ENCODE measurements at regions not wholly inside any gene's neighbourhood (a gene's known extent, or its start where the extent isn't known, plus 50 kb on each side); places are given as distances from the start of the nearest gene placed in this dataset.

- TF ChIP-seq, protein P1, sequence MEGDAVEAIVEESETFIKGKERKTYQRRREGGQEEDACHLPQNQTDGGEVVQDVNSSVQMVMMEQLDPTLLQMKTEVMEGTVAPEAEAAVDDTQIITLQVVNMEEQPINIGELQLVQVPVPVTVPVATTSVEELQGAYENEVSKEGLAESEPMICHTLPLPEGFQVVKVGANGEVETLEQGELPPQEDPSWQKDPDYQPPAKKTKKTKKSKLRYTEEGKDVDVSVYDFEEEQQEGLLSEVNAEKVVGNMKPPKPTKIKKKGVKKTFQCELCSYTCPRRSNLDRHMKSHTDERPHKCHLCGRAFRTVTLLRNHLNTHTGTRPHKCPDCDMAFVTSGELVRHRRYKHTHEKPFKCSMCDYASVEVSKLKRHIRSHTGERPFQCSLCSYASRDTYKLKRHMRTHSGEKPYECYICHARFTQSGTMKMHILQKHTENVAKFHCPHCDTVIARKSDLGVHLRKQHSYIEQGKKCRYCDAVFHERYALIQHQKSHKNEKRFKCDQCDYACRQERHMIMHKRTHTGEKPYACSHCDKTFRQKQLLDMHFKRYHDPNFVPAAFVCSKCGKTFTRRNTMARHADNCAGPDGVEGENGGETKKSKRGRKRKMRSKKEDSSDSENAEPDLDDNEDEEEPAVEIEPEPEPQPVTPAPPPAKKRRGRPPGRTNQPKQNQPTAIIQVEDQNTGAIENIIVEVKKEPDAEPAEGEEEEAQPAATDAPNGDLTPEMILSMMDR (IDR thresholded peaks at IDR 0.05): no peak
- TF ChIP-seq POLR2A (IDR thresholded peaks at IDR 0.05): no peak
- TF ChIP-seq POLR2AphosphoS5 (IDR thresholded peaks at IDR 0.05; ENCODE audit: insufficient read depth in 1 of 2, low read depth in 1 of 2): no peak
Observed at GRCh38 chr4:148654131-148654530, 211.9 kb upstream of the NR3C2 start.

Data from vagina (tissue), 2 donors.